Prostate gland (tissue), 2 donors: ENCODE measurements at regions not wholly inside any gene's neighbourhood (a gene's known extent, or its start where the extent isn't known, plus 50 kb on each side); places are given as distances from the start of the nearest gene placed in this dataset.

Experiments
- POLR2A ChIP-seq: fragments of 450-650 bp; IDR thresholded peaks from one replicate; pipeline ENCODE4 v1.6.1; 2016; ENCODE audit warnings: antibody characterized with exemption, mild to moderate bottlenecking
- POLR2AphosphoS5 ChIP-seq: sonication (generic); formaldehyde crosslinking; IDR thresholded peaks from one replicate; pipeline ENCODE4 v1.6.1; 2017; ENCODE audit warnings: antibody characterized with exemption
- TF ChIP-seq, protein P1 (sequence below), 4 experiments: fragments of 200-600 bp in 2 of 4; fragments of 450-650 bp in 2 of 4; sonication (generic) in 2 of 4; IDR thresholded peaks; 1 replicate in 3 of 4; 2 replicates in 1 of 4; pipeline ENCODE4 v1.5.1; 2016 to 2019; ENCODE audit warnings: antibody characterized with exemption in 4 of 4, mild to moderate bottlenecking in 2 of 4, moderate library complexity in 2 of 4

DNA sequence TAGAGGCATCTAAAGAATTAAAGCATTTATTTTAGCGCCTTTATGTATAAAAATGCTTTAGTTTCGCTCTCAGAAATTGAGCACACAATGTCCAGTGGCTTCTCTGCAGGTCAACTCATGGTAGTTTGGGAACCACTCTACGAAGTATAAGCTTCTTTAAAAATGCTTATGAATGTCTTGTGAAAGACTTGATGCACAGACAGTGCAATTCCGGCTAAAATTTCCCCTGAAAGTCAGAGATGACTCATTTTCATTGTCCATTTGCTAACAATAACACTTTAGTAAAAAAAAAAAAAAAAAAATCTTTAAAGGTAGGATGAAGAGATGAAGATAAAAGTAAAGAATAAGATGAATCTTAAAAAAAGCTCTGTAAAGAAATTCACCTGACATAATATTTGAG is 117.2 kb downstream of the PDHA2 start:
- TF ChIP-seq, protein P1, sequence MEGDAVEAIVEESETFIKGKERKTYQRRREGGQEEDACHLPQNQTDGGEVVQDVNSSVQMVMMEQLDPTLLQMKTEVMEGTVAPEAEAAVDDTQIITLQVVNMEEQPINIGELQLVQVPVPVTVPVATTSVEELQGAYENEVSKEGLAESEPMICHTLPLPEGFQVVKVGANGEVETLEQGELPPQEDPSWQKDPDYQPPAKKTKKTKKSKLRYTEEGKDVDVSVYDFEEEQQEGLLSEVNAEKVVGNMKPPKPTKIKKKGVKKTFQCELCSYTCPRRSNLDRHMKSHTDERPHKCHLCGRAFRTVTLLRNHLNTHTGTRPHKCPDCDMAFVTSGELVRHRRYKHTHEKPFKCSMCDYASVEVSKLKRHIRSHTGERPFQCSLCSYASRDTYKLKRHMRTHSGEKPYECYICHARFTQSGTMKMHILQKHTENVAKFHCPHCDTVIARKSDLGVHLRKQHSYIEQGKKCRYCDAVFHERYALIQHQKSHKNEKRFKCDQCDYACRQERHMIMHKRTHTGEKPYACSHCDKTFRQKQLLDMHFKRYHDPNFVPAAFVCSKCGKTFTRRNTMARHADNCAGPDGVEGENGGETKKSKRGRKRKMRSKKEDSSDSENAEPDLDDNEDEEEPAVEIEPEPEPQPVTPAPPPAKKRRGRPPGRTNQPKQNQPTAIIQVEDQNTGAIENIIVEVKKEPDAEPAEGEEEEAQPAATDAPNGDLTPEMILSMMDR (IDR thresholded peaks at IDR 0.05): no peak
- TF ChIP-seq POLR2A (no peak), POLR2AphosphoS5 (no peak)
